H1 (cell line): ENCODE measurements at regions not wholly inside any gene's neighbourhood (a gene's known extent, or its start where the extent isn't known, plus 50 kb on each side); places are given as distances from the start of the nearest gene placed in this dataset.

Experiments used
- CTCF ChIP-seq, 3 experiments: IDR thresholded peaks; 1 replicate in 2 of 3; 2 replicates in 1 of 3; pipeline versions ENCODE4 v1.5.1 to v1.6.1; 2011; ENCODE audit warnings: low read length in 3 of 3, mild to moderate bottlenecking in 3 of 3, inconsistent platforms in 2 of 3, low read depth in 1 of 3, moderate library complexity in 1 of 3; ENCODE audit not compliant: insufficient read depth in 1 of 3; ENCODE audit errors: control extremely low read depth in 1 of 3
- NANOG ChIP-seq: IDR thresholded peaks from 2 replicates; pipeline ENCODE4 v1.6.1; 2011; ENCODE audit warnings: low read length, low read depth, mild to moderate bottlenecking, inconsistent platforms; ENCODE audit not compliant: insufficient read depth, poor library complexity, severe bottlenecking
- RNF2 ChIP-seq: fragments of 200-900, 300-1000 bp; sonication (generic); IDR thresholded peaks from 2 replicates; pipeline ENCODE4 v1.7.1; 2016; ENCODE audit warnings: borderline replicate concordance, low read depth, mild to moderate bottlenecking, antibody characterized with exemption, low read length; ENCODE audit not compliant: poor library complexity, severe bottlenecking; ENCODE audit errors: missing control alignments
- SAP30 ChIP-seq: fragments of 300-600 bp; sonication (generic); IDR thresholded peaks from 2 replicates; pipeline ENCODE4 v1.7.1; 2012; ENCODE audit warnings: low read length, moderate library complexity, mild to moderate bottlenecking, inconsistent platforms; ENCODE audit not compliant: insufficient read depth, insufficient replicate concordance
- TAF7 ChIP-seq: optimal IDR thresholded peaks from 2 replicates; pipeline ENCODE3; 2011; ENCODE audit warnings: low read depth, mild to moderate bottlenecking, inconsistent platforms, low read length, moderate library complexity, borderline replicate concordance

- TF ChIP-seq RNF2, result no peak
- TF ChIP-seq NANOG, result no peak
- TF ChIP-seq TAF7, result no peak
- no peak for TF ChIP-seq SAP30
- TF ChIP-seq CTCF (IDR thresholded peaks at IDR 0.05; ENCODE audit: control extremely low read depth in 1 of 3, insufficient read depth in 1 of 3, low read depth in 1 of 3, low read length in 3 of 3), result no peak
Observed at GRCh38 chr4:25528391-25528790, 127.3 kb upstream of the SLC34A2 start (continued).
